Esophagus squamous epithelium (tissue), 4 donors: ENCODE measurements at regions not wholly inside any gene's neighbourhood (a gene's known extent, or its start where the extent isn't known, plus 50 kb on each side); places are given as distances from the start of the nearest gene placed in this dataset.

Experiments
- CTCF ChIP-seq, 6 experiments: fragments of 450-650 bp in 4 of 6; fragments of 200-600 bp in 2 of 6; sonication (generic) in 2 of 6; IDR thresholded peaks; one replicate each; pipeline ENCODE4 v1.5.1; 2016 to 2019; ENCODE audit warnings: antibody characterized with exemption in 6 of 6, mild to moderate bottlenecking in 4 of 6, moderate library complexity in 4 of 6
- POLR2A ChIP-seq, 4 donors: fragments of 450-650 bp; IDR thresholded peaks; one replicate each; pipeline ENCODE4 v1.6.1; 2017; ENCODE audit warnings: antibody characterized with exemption in 4 of 4, mild to moderate bottlenecking in 4 of 4, moderate library complexity in 3 of 4

- no peak for TF ChIP-seq CTCF (IDR thresholded peaks at IDR 0.05)
- no peak for TF ChIP-seq POLR2A (IDR thresholded peaks at IDR 0.05)
Measured at GRCh38 chr6:23562554-23562953, 563.5 kb upstream of the NRSN1 start.
